SU-DHL-6 (cell line): ENCODE measurements at regions not wholly inside any gene's neighbourhood (a gene's known extent, or its start where the extent isn't known, plus 50 kb on each side); places are given as distances from the start of the nearest gene placed in this dataset.

Experiments used
- H2AFZ ChIP-seq: fragments of 200-600 bp; sonication (generic); 2 replicates; pipeline ENCODE4 v1.6.1; 2014; ENCODE audit warnings: low read depth, mild to moderate bottlenecking, moderate library complexity, mixed read lengths, antibody characterized with exemption, low read length; ENCODE audit not compliant: severe bottlenecking
- H3F3A ChIP-seq: fragments of 200-600 bp; shearing (Covaris generic); 2 replicates; pipeline ENCODE4 v1.6.0; 2016; ENCODE audit warnings: antibody characterized with exemption, mild to moderate bottlenecking; ENCODE audit not compliant: insufficient read depth
- H3K27ac ChIP-seq: fragments of 200-600 bp; sonication (generic); 2 replicates; pipeline ENCODE4 v1.5.1; 2016; ENCODE audit warnings: low read depth, mild to moderate bottlenecking, low read length, moderate library complexity, mixed read lengths
- H3K27me3 ChIP-seq: fragments of 200-600 bp; sonication (generic), shearing (Covaris generic); 2 replicates; pipeline ENCODE4 v1.6.0; 2014; ENCODE audit warnings: mild to moderate bottlenecking, low read length
- H3K36me3 ChIP-seq: fragments of 200-600 bp; sonication (generic); 2 replicates; pipeline ENCODE4 v1.6.1; 2014; ENCODE audit warnings: mild to moderate bottlenecking, low read length, mixed read lengths
- H3K4me2 ChIP-seq: fragments of 300-600, 200-600 bp; shearing (Covaris generic), sonication (generic); 2 replicates; pipeline ENCODE4 v1.6.0; 2014; ENCODE audit warnings: low read length, low read depth, mild to moderate bottlenecking; ENCODE audit not compliant: poor library complexity, severe bottlenecking
- H3K4me3 ChIP-seq: fragments of 200-600 bp; sonication (generic); 2 replicates; pipeline ENCODE4 v1.5.1; 2014; ENCODE audit warnings: antibody characterized with exemption, low read length, mild to moderate bottlenecking, mixed read lengths; ENCODE audit not compliant: insufficient read depth, poor library complexity, severe bottlenecking
- H3K79me2 ChIP-seq: fragments of 200-600 bp; sonication (generic); 2 replicates; pipeline ENCODE4 v1.6.1; 2014; ENCODE audit warnings: mild to moderate bottlenecking, low read length, moderate library complexity; ENCODE audit not compliant: insufficient read depth
- H3K9ac ChIP-seq: fragments of 200-600 bp; sonication (generic); 2 replicates; pipeline ENCODE4 v1.7.0; 2014; ENCODE audit warnings: mild to moderate bottlenecking, low read length
- H3K9me2 ChIP-seq: fragments of 200-600 bp; sonication (generic); replicated peaks from 2 replicates; pipeline ENCODE4 v1.6.1; 2014; ENCODE audit warnings: low read length; ENCODE audit not compliant: insufficient read depth
- H3K9me3 ChIP-seq: fragments of 200-600 bp; sonication (generic); 2 replicates; pipeline ENCODE4 v1.6.1; 2014; ENCODE audit warnings: low read length, mixed read lengths; ENCODE audit not compliant: insufficient read depth
- H4K20me1 ChIP-seq: fragments of 200-600 bp; sonication (generic); 2 replicates; pipeline ENCODE4 v1.6.1; 2014; ENCODE audit warnings: low read depth, mild to moderate bottlenecking, antibody characterized with exemption, low read length, moderate library complexity, mixed read lengths
- EZH2phosphoT487 ChIP-seq: fragments of 200-600 bp; sonication (generic), shearing (Covaris generic); conservative IDR thresholded peaks from 2 replicates; pipeline ENCODE4 v1.6.1; 2018; ENCODE audit warnings: mild to moderate bottlenecking, antibody characterized with exemption, low read length, moderate library complexity, mixed read lengths
- TF ChIP-seq, protein P1 (sequence below): fragments of 200-600 bp; sonication (generic); IDR thresholded peaks from one replicate; pipeline ENCODE4 v1.5.1; 2017; ENCODE audit warnings: antibody characterized with exemption, mild to moderate bottlenecking, low read length, moderate library complexity; ENCODE audit not compliant: insufficient read depth, poor library complexity, severe bottlenecking

GRCh38 chr3:104510131-104510849 lies 856.4 kb upstream of the ALCAM start:
- Histone ChIP-seq H3K27ac (peak overlapping the region; percentile 87), H4K20me1 (no peaks in the 10 kb centered on the region), H3K36me3 (peaks cover 27% of the 10 kb centered on the region), H3K9ac (peak overlapping the region; percentile 53), H3K9me3 (peaks cover 22% of the 10 kb centered on the region; the same call in 1 of the 2 replicates), H3K9me2 (no peaks in the 10 kb centered on the region), H3K4me3 (peak overlapping the region; percentile 45), H3F3A (peaks cover 40% of the 10 kb centered on the region), H2AFZ (peak overlapping the region; percentile 25), H3K27me3 (no peaks in the 10 kb centered on the region), H3K4me2 (peak overlapping the region; percentile 87), H3K79me2 (no peaks in the 10 kb centered on the region)
- TF ChIP-seq, protein P1, sequence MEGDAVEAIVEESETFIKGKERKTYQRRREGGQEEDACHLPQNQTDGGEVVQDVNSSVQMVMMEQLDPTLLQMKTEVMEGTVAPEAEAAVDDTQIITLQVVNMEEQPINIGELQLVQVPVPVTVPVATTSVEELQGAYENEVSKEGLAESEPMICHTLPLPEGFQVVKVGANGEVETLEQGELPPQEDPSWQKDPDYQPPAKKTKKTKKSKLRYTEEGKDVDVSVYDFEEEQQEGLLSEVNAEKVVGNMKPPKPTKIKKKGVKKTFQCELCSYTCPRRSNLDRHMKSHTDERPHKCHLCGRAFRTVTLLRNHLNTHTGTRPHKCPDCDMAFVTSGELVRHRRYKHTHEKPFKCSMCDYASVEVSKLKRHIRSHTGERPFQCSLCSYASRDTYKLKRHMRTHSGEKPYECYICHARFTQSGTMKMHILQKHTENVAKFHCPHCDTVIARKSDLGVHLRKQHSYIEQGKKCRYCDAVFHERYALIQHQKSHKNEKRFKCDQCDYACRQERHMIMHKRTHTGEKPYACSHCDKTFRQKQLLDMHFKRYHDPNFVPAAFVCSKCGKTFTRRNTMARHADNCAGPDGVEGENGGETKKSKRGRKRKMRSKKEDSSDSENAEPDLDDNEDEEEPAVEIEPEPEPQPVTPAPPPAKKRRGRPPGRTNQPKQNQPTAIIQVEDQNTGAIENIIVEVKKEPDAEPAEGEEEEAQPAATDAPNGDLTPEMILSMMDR = no peak
- no peak for TF ChIP-seq EZH2phosphoT487

- H3K27me3 ChIP-seq = no peaks in the 10 kb centered on the region
- H3K79me2 ChIP-seq = peaks cover 12% of the 10 kb centered on the region
- H3K27ac ChIP-seq = no peak overlapping the region
- no peaks in the 10 kb centered on the region for H4K20me1 ChIP-seq
- no peak overlapping the region for H3K4me2 ChIP-seq
- H3K9me3 ChIP-seq = peaks cover 15% of the 10 kb centered on the region; the same call in 1 of the 2 replicates
- peaks cover 53% of the 10 kb centered on the region for H3K36me3 ChIP-seq
- peaks cover 25% of the 10 kb centered on the region for H3F3A ChIP-seq
- TF ChIP-seq, protein P1 = no peak
- no peak for TF ChIP-seq EZH2phosphoT487
- H3K9ac ChIP-seq = no peak overlapping the region
- H2AFZ ChIP-seq = no peak overlapping the region
- no peaks in the 10 kb centered on the region for H3K9me2 ChIP-seq
- H3K4me3 ChIP-seq = no peak overlapping the region
These were observed 852.3 kb upstream of the ALCAM start for GRCh38 chr3:104514371-104514770.

- H3K9me2 ChIP-seq = no peaks in the 10 kb centered on the region
- no peaks in the 10 kb centered on the region for H3K27me3 ChIP-seq
- peaks cover 14% of the 10 kb centered on the region for H3K79me2 ChIP-seq
- H3F3A ChIP-seq = peaks cover 25% of the 10 kb centered on the region
- peaks cover 15% of the 10 kb centered on the region; the same call in 1 of the 2 replicates for H3K9me3 ChIP-seq
- H3K27ac ChIP-seq = no peak overlapping the region
- H2AFZ ChIP-seq = no peak overlapping the region
- H3K9ac ChIP-seq = no peak overlapping the region
- peaks cover 53% of the 10 kb centered on the region for H3K36me3 ChIP-seq
- no peak overlapping the region for H3K4me2 ChIP-seq
- no peaks in the 10 kb centered on the region for H4K20me1 ChIP-seq
- TF ChIP-seq EZH2phosphoT487 = no peak
- TF ChIP-seq, protein P1 = no peak
- no peak overlapping the region for H3K4me3 ChIP-seq
These were observed 851.9 kb upstream of the ALCAM start for GRCh38 chr3:104514776-104515175.
